ENCODE measurements at regions not wholly inside any gene's neighbourhood (a gene's known extent, or its start where the extent isn't known, plus 50 kb on each side); places are given as distances from the start of the nearest gene placed in this dataset.

DNA sequence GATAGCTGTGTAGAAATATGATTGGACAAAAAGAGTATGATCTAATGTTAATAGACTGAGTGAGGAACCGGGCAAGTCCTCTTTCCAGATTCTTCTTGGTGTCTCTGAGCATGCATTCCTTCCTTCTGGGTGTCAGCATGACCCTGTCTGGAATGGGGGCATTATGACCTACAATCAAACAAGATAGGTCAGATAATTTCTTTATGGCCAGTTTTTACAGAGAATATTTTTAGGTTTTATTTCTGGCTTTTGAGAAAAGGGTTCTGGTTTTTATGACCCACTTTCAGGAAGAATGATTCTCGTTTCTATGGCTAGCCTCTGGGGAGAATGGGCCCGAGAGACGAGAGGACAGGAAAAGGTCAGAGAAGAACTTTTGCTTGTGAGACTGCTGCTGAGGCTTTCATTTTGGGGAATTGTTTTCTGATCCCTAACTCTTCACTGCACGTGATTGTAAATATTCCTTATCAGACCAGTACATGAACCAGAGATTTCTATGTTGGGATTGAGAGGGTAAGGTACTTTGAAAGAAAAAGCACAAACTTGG is 383.8 kb downstream of the AASDHPPT start:
- H3K27me3 ChIP-seq (replicated peaks in 1 of 2; ENCODE audit: control insufficient read depth in 2 of 2, extremely low read depth in 1 of 2, insufficient read depth in 2 of 2, low read length in 1 of 2) = no peaks in the 10 kb centered on the region
- H3K27me3 Mint-ChIP-seq = no peaks in the 10 kb centered on the region
- H3K4me3 ChIP-seq (ENCODE audit: control insufficient read depth in 1 of 2, extremely low read depth in 1 of 2, low read length in 1 of 2) = no peak overlapping the region
- ChIA-PET POLR2A (no interaction called here), CTCF (no interaction called here)
- H3K27ac Mint-ChIP-seq = no peak overlapping the region
- H3K4me1 ChIP-seq (ENCODE audit: control insufficient read depth in 1 of 2, extremely low read depth in 1 of 2, insufficient read depth in 2 of 2, low read length in 2 of 2) = no peaks in the 10 kb centered on the region
- H3K4me3 Mint-ChIP-seq = no peak overlapping the region
- H3K9me3 ChIP-seq = no peaks in the 10 kb centered on the region
- 53% methylated on average over 4 of the region's 5 CpGs for WGBS (ENCODE audit: insufficient coverage)
- no peak overlapping the region for H3K27ac ChIP-seq (ENCODE audit: low read length)
- DNase-seq = no peak
- H3K36me3 Mint-ChIP-seq = no peaks in the 10 kb centered on the region
- peaks cover 4 to 12% (median 8%) of the 10 kb centered on the region in 3 donors for H3K9me3 Mint-ChIP-seq
- H3K4me1 Mint-ChIP-seq = no peaks in the 10 kb centered on the region
- H3K36me3 ChIP-seq (ENCODE audit: control insufficient read depth in 2 of 2, extremely low read depth in 1 of 2, insufficient read depth in 1 of 2, low read length in 1 of 2) = no peaks in the 10 kb centered on the region
- no peak for ATAC-seq (replicated peaks in 1 of 4)

- no peaks in the 10 kb centered on the region for H3K27me3 Mint-ChIP-seq
- H3K4me1 ChIP-seq (ENCODE audit: control insufficient read depth in 1 of 2, extremely low read depth in 1 of 2, insufficient read depth in 2 of 2, low read length in 2 of 2) = no peaks in the 10 kb centered on the region
- no peaks in the 10 kb centered on the region for H3K27me3 ChIP-seq (replicated peaks in 1 of 2; ENCODE audit: control insufficient read depth in 2 of 2, extremely low read depth in 1 of 2, insufficient read depth in 2 of 2, low read length in 1 of 2)
- H3K36me3 ChIP-seq (ENCODE audit: control insufficient read depth in 2 of 2, extremely low read depth in 1 of 2, insufficient read depth in 1 of 2, low read length in 1 of 2) = no peaks in the 10 kb centered on the region
- 0% methylated on average over 1 of the region's 4 CpGs for WGBS (ENCODE audit: insufficient coverage)
- ChIA-PET POLR2A (no interaction called here), CTCF (no interaction called here)
- no peak overlapping the region for H3K27ac Mint-ChIP-seq
- H3K9me3 ChIP-seq = no peaks in the 10 kb centered on the region
- no peaks in the 10 kb centered on the region for H3K36me3 Mint-ChIP-seq
- H3K9me3 Mint-ChIP-seq = peaks cover 4 to 12% (median 4%) of the 10 kb centered on the region in 3 donors
- H3K4me1 Mint-ChIP-seq = no peaks in the 10 kb centered on the region
- no peak overlapping the region for H3K4me3 ChIP-seq (ENCODE audit: control insufficient read depth in 1 of 2, extremely low read depth in 1 of 2, low read length in 1 of 2)
- no peak overlapping the region for H3K27ac ChIP-seq (ENCODE audit: low read length)
- no peak overlapping the region for H3K4me3 Mint-ChIP-seq
- ATAC-seq (replicated peaks in 1 of 4) (no peak), DNase-seq (no peak)
Observed at GRCh38 chr11:106461839-106462545, 384.5 kb downstream of the AASDHPPT start.

- DNase-seq (no peak), ATAC-seq (replicated peaks in 1 of 4) (no peak)
- Histone ChIP-seq H3K36me3 (ENCODE audit: control insufficient read depth in 2 of 2, extremely low read depth in 1 of 2, insufficient read depth in 1 of 2, low read length in 1 of 2) (no peaks in the 10 kb centered on the region), H3K27ac (ENCODE audit: low read length) (no peak overlapping the region), H3K4me3 (ENCODE audit: control insufficient read depth in 1 of 2, extremely low read depth in 1 of 2, low read length in 1 of 2) (no peak overlapping the region), H3K9me3 (no peaks in the 10 kb centered on the region), H3K4me1 (ENCODE audit: control insufficient read depth in 1 of 2, extremely low read depth in 1 of 2, insufficient read depth in 2 of 2, low read length in 2 of 2) (no peaks in the 10 kb centered on the region), H3K27me3 (replicated peaks in 1 of 2; ENCODE audit: control insufficient read depth in 2 of 2, extremely low read depth in 1 of 2, insufficient read depth in 2 of 2, low read length in 1 of 2) (no peaks in the 10 kb centered on the region)
- H3K9me3 Mint-ChIP-seq = peaks cover 4 to 12% (median 7%) of the 10 kb centered on the region in 3 donors
- no CpG with 5 or more reads among the region's 1 CpG for WGBS (ENCODE audit: insufficient coverage)
- H3K4me1 Mint-ChIP-seq = no peaks in the 10 kb centered on the region
- H3K27me3 Mint-ChIP-seq = no peaks in the 10 kb centered on the region
- H3K27ac Mint-ChIP-seq = no peak overlapping the region
- ChIA-PET CTCF (no interaction called here), POLR2A (no interaction called here)
- H3K4me3 Mint-ChIP-seq = no peak overlapping the region
- no peaks in the 10 kb centered on the region for H3K36me3 Mint-ChIP-seq
Observed at GRCh38 chr11:106463154-106463553, 385.7 kb downstream of the AASDHPPT start.

- Mint-ChIP-seq H3K4me3 (no peak overlapping the region), H3K9me3 (peaks cover 6 to 12% (median 9%) of the 10 kb centered on the region in 3 donors), H3K27me3 (no peaks in the 10 kb centered on the region), H3K27ac (no peak overlapping the region), H3K4me1 (no peaks in the 10 kb centered on the region), H3K36me3 (no peaks in the 10 kb centered on the region)
- H3K9me3 ChIP-seq = no peaks in the 10 kb centered on the region
- H3K27ac ChIP-seq (ENCODE audit: low read length) = no peak overlapping the region
- POLR2A ChIA-PET = no interaction called here
- no peak overlapping the region for H3K4me3 ChIP-seq (ENCODE audit: control insufficient read depth in 1 of 2, extremely low read depth in 1 of 2, low read length in 1 of 2)
- H3K4me1 ChIP-seq (ENCODE audit: control insufficient read depth in 1 of 2, extremely low read depth in 1 of 2, insufficient read depth in 2 of 2, low read length in 2 of 2) = no peaks in the 10 kb centered on the region
- H3K27me3 ChIP-seq (replicated peaks in 1 of 2; ENCODE audit: control insufficient read depth in 2 of 2, extremely low read depth in 1 of 2, insufficient read depth in 2 of 2, low read length in 1 of 2) = no peaks in the 10 kb centered on the region
- no CpG with 5 or more reads among the region's 4 CpGs for WGBS (ENCODE audit: insufficient coverage)
- ATAC-seq (replicated peaks in 1 of 4) (no peak), DNase-seq (no peak)
- CTCF ChIA-PET = no interaction called here
- H3K36me3 ChIP-seq (ENCODE audit: control insufficient read depth in 2 of 2, extremely low read depth in 1 of 2, insufficient read depth in 1 of 2, low read length in 1 of 2) = no peaks in the 10 kb centered on the region
Observed at GRCh38 chr11:106463796-106464201, 386.3 kb downstream of the AASDHPPT start.

- DNase-seq (no peak), ATAC-seq (replicated peaks in 1 of 4) (no peak)
- H3K9me3 ChIP-seq = no peaks in the 10 kb centered on the region
- POLR2A ChIA-PET = no interaction called here
- CTCF ChIA-PET = no interaction called here
- no peak overlapping the region for H3K4me3 ChIP-seq (ENCODE audit: control insufficient read depth in 1 of 2, extremely low read depth in 1 of 2, low read length in 1 of 2)
- no peaks in the 10 kb centered on the region for H3K36me3 Mint-ChIP-seq
- H3K36me3 ChIP-seq (ENCODE audit: control insufficient read depth in 2 of 2, extremely low read depth in 1 of 2, insufficient read depth in 1 of 2, low read length in 1 of 2) = no peaks in the 10 kb centered on the region
- H3K4me1 ChIP-seq (ENCODE audit: control insufficient read depth in 1 of 2, extremely low read depth in 1 of 2, insufficient read depth in 2 of 2, low read length in 2 of 2) = no peaks in the 10 kb centered on the region
- no peaks in the 10 kb centered on the region for H3K27me3 Mint-ChIP-seq
- H3K27me3 ChIP-seq (replicated peaks in 1 of 2; ENCODE audit: control insufficient read depth in 2 of 2, extremely low read depth in 1 of 2, insufficient read depth in 2 of 2, low read length in 1 of 2) = no peaks in the 10 kb centered on the region
- H3K9me3 Mint-ChIP-seq = peaks cover 4 to 12% (median 9%) of the 10 kb centered on the region in 3 donors
- no peaks in the 10 kb centered on the region for H3K4me1 Mint-ChIP-seq
- no peak overlapping the region for H3K4me3 Mint-ChIP-seq
- no peak overlapping the region for H3K27ac ChIP-seq (ENCODE audit: low read length)
- H3K27ac Mint-ChIP-seq = no peak overlapping the region
Observed at GRCh38 chr11:106464728-106465127, 387.3 kb downstream of the AASDHPPT start.

DNA sequence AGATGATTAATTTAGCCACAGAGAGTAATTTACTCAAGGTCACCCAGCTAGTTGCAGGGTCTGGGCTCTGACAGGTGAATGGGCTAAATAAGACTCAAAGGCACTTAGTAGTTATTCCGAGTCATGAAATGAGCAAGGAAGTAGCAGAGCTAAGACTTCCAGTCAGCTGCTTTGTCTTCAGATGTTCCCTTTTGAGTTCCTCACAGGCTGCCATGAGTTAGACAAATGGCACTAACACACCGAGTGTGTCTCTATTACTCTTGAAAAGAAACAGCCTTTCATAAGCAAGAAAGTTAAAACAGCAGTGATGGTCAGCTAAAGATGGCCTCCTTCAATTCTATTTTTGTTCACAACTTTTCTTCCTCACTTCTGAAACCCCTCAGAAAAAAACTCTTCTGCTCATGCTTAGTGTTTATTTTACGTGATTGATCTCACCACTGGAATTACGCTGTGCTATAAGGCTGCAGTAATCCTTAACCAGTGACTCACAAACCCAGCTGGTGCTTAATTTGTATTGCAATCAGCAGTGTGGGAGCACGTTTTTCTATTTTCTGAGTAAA is 389.1 kb downstream of the AASDHPPT start:
- no peaks in the 10 kb centered on the region for H3K27me3 ChIP-seq (replicated peaks in 1 of 2; ENCODE audit: control insufficient read depth in 2 of 2, extremely low read depth in 1 of 2, insufficient read depth in 2 of 2, low read length in 1 of 2)
- no peak overlapping the region for H3K27ac Mint-ChIP-seq
- ChIA-PET CTCF (no interaction called here), POLR2A (no interaction called here)
- no peak overlapping the region for H3K4me3 ChIP-seq (ENCODE audit: control insufficient read depth in 1 of 2, extremely low read depth in 1 of 2, low read length in 1 of 2)
- no peak for DNase-seq
- H3K4me3 Mint-ChIP-seq = no peak overlapping the region
- no peak overlapping the region for H3K27ac ChIP-seq (ENCODE audit: low read length)
- no peak for ATAC-seq (replicated peaks in 1 of 4)
- peaks cover 4 to 9% (median 6%) of the 10 kb centered on the region in 3 donors for H3K9me3 Mint-ChIP-seq
- 53% methylated on average over 4 of the region's 5 CpGs for WGBS (ENCODE audit: insufficient coverage)
- H3K36me3 ChIP-seq (ENCODE audit: control insufficient read depth in 2 of 2, extremely low read depth in 1 of 2, insufficient read depth in 1 of 2, low read length in 1 of 2) = no peaks in the 10 kb centered on the region
- H3K4me1 ChIP-seq (ENCODE audit: control insufficient read depth in 1 of 2, extremely low read depth in 1 of 2, insufficient read depth in 2 of 2, low read length in 2 of 2) = no peaks in the 10 kb centered on the region
- no peaks in the 10 kb centered on the region for H3K36me3 Mint-ChIP-seq
- no peaks in the 10 kb centered on the region for H3K9me3 ChIP-seq
- no peaks in the 10 kb centered on the region for H3K4me1 Mint-ChIP-seq
- H3K27me3 Mint-ChIP-seq = no peaks in the 10 kb centered on the region

Data from T-cell (primary cell).